BJ (cell line): ENCODE measurements at regions not wholly inside any gene's neighbourhood (a gene's known extent, or its start where the extent isn't known, plus 50 kb on each side); places are given as distances from the start of the nearest gene placed in this dataset.

Source experiments
- CTCF ChIA-PET: fragments of 350-600 bp; formaldehyde crosslinking; extraction: SDS; loops from one replicate; lab custom pipeline; 2021; ENCODE audit warnings: antibody characterized with exemption, inconsistent platforms; lab: Yijun Ruan, JAX
- POLR2A ChIA-PET: fragments of 300-600 bp; sonication (Branson Sonifier 250); formaldehyde crosslinking; extraction: SDS; loops from one replicate; lab custom pipeline; 2021; ENCODE audit warnings: antibody characterized with exemption; lab: Charles Lee
- DNase-seq: peaks from one replicate; pipeline ENCODE4 v3.0.0-alpha.2; 2011; ENCODE audit warnings: low read depth
- H3K27me3 ChIP-seq: 2 replicates; pipeline ENCODE4 v1.6.0; 2011; ENCODE audit warnings: low read length; ENCODE audit not compliant: control insufficient read depth, insufficient read depth
- H3K36me3 ChIP-seq: 2 replicates; pipeline ENCODE4 v1.5.1; 2011; ENCODE audit warnings: low read length; ENCODE audit not compliant: control insufficient read depth, insufficient read depth
- H3K4me3 ChIP-seq: 2 replicates; pipeline ENCODE4 v1.5.1; 2011; ENCODE audit warnings: low read depth, mild to moderate bottlenecking, control low read depth, low read length
- CTCF ChIP-seq: IDR thresholded peaks from 2 replicates; pipeline ENCODE4 v1.5.1; 2011; ENCODE audit warnings: low read depth, mild to moderate bottlenecking, control low read depth, inconsistent platforms, low read length, moderate library complexity; ENCODE audit not compliant: insufficient read depth

DNA sequence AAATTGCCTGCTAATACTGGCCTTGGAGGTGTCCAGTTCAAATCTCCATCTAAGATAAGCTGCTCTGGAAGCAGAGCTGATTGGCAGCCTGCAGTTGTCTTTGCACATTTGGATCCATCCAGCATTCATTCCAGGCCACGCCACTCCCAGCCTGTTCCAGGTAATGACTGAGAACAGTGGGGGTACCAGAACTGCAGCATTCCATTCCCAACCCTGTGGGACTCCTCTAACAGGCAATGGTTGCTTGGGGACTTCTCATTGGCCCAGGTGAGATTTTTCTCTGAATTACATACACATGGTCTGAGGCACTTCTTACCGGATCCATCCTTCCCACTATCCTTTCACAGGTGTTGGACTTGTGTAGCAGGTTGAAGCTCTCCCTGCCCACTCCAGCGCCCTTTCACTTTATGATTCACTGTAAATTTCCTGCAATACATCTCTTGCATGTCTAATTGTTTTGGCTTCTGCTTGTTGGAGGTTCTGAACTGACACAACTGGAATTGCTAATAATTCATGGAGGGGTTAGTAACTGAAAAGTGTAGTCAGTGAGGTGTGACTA lies 206.1 kb upstream of the ZFHX3 start:
- Histone ChIP-seq H3K27me3 (no peaks in the 10 kb centered on the region), H3K4me3 (no peak overlapping the region), H3K36me3 (no peaks in the 10 kb centered on the region)
- ChIA-PET POLR2A (no interaction called here), CTCF (no interaction called here)
- DNase-seq: no peak
- TF ChIP-seq CTCF: no peak

GRCh38 chr16:73252446-73252845 lies 204.5 kb upstream of the ZFHX3 start:
- H3K27me3 ChIP-seq: no peaks in the 10 kb centered on the region
- CTCF ChIA-PET: no interaction called here
- no peak for DNase-seq
- POLR2A ChIA-PET: no interaction called here
- H3K36me3 ChIP-seq: no peaks in the 10 kb centered on the region
- no peak overlapping the region for H3K4me3 ChIP-seq
- TF ChIP-seq CTCF: no peak

DNA sequence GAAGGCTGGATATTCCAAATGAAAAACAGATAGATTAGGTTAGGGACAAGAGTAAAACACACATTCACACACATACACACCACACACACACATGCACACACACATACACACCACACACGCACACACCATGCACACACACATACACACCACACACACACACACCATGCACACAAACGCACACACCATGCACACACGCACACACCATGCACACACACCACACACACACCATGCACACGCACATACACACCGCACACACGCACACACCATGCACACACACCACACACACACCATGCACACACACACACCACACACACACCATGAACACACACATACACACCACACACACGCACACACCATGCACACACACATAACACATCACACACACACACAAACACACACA lies 203.7 kb upstream of the ZFHX3 start:
- POLR2A ChIA-PET: no interaction called here
- DNase-seq: no peak
- no peak for TF ChIP-seq CTCF
- no peaks in the 10 kb centered on the region for H3K27me3 ChIP-seq
- CTCF ChIA-PET: no interaction called here
- H3K4me3 ChIP-seq: no peak overlapping the region
- no peaks in the 10 kb centered on the region for H3K36me3 ChIP-seq

DNA sequence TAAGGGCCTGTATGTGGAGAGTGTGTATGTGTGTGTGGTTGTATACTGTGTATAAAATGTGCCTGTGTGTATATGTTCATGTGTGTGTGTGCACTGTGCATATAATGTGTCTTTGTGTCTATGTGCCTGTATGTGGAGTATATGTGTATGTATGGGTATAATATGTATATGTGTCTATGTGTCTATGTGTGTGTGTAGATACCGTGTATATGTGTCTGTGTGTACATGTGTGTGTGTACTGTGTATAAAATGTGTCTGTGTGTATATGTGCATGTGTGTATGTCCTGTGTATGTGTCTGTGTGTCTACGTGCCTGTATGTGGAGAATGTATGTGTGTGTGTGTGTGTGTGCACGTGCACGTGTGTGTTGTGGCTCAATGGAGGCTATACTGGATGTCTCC lies 200.4 kb upstream of the ZFHX3 start:
- ChIA-PET POLR2A (no interaction called here), CTCF (no interaction called here)
- Histone ChIP-seq H3K36me3 (no peaks in the 10 kb centered on the region), H3K4me3 (no peak overlapping the region), H3K27me3 (no peaks in the 10 kb centered on the region)
- no peak for TF ChIP-seq CTCF
- no peak for DNase-seq

- peaks cover 2% of the 10 kb centered on the region; the same call in 1 of the 2 replicates for H3K27me3 ChIP-seq
- H3K36me3 ChIP-seq: no peaks in the 10 kb centered on the region
- POLR2A ChIA-PET: no interaction called here
- no peak for DNase-seq
- TF ChIP-seq CTCF: no peak
- H3K4me3 ChIP-seq: no peak overlapping the region
- CTCF ChIA-PET: no interaction called here
These were observed 193.0 kb upstream of the ZFHX3 start for GRCh38 chr16:73240920-73241319.
